GM12878 (cell line): ENCODE measurements at regions not wholly inside any gene's neighbourhood (a gene's known extent, or its start where the extent isn't known, plus 50 kb on each side); places are given as distances from the start of the nearest gene placed in this dataset.

ENCODE experiments used
- PBX3 ChIP-seq: IDR thresholded peaks from 2 replicates; pipeline ENCODE4 v1.6.1; 2011; ENCODE audit warnings: mild to moderate bottlenecking, low read depth, low read length, moderate library complexity; ENCODE audit not compliant: insufficient replicate concordance
- POLR2A ChIP-seq: IDR thresholded peaks from 2 replicates; pipeline ENCODE4 v1.6.1; 2011; ENCODE audit warnings: low read depth, mild to moderate bottlenecking, low read length
- RAD21 ChIP-seq: IDR thresholded peaks from 2 replicates; pipeline ENCODE4 v1.6.1; 2011; ENCODE audit warnings: mild to moderate bottlenecking, low read depth, low read length, moderate library complexity; ENCODE audit not compliant: insufficient read depth
- ZZZ3 ChIP-seq: IDR thresholded peaks from 2 replicates; pipeline ENCODE4 v1.6.1; 2011; ENCODE audit warnings: low read depth; ENCODE audit not compliant: control insufficient read depth, insufficient read length
- TF ChIP-seq, protein P1 (sequence below), 3 experiments: IDR thresholded peaks in 2 of 3; conservative IDR thresholded peaks in 1 of 3; 2 replicates each; pipeline ENCODE4 v1.5.1; 2011; ENCODE audit warnings: low read depth in 3 of 3, low read length in 3 of 3, mild to moderate bottlenecking in 3 of 3, control low read depth in 2 of 3, moderate library complexity in 2 of 3, inconsistent platforms in 1 of 3, mixed read lengths in 1 of 3; ENCODE audit not compliant: control insufficient read depth in 2 of 3, insufficient read depth in 1 of 3; ENCODE audit errors: extremely low read depth in 1 of 3

DNA sequence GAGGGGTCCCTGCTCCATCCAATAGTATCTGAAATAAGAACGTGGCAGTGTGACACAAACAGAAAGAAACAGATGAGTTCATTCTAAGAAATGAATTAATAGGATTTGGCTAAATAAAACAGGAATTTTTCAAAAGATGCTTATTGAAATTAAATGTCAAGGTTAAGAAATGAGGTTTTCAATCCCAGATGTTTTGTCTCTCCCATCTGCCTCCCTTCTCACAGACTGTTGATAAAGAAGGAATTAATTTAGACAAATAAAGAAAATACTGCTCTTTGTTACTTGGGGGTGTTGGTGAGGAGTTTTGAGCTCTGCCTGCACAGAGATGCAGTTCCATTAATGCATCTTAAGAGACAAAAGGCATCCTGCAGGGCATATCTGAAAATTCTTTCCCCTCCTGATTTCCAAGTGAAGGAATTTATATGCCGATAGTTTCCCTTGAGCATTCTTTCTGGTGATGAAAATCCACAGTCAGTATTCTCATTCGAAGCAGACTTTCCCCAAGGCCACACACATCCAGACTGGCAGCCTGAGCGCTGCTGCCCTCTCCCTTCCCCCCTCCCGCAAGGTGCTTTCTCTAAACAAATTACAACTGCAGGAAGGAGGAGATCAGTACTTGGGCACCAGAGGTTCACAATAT lies 385.4 kb upstream of the RND3 start:
- TF ChIP-seq PBX3 (no peak), POLR2A (no peak), RAD21 (no peak), ZZZ3 (no peak)
- TF ChIP-seq, protein P1, sequence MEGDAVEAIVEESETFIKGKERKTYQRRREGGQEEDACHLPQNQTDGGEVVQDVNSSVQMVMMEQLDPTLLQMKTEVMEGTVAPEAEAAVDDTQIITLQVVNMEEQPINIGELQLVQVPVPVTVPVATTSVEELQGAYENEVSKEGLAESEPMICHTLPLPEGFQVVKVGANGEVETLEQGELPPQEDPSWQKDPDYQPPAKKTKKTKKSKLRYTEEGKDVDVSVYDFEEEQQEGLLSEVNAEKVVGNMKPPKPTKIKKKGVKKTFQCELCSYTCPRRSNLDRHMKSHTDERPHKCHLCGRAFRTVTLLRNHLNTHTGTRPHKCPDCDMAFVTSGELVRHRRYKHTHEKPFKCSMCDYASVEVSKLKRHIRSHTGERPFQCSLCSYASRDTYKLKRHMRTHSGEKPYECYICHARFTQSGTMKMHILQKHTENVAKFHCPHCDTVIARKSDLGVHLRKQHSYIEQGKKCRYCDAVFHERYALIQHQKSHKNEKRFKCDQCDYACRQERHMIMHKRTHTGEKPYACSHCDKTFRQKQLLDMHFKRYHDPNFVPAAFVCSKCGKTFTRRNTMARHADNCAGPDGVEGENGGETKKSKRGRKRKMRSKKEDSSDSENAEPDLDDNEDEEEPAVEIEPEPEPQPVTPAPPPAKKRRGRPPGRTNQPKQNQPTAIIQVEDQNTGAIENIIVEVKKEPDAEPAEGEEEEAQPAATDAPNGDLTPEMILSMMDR (IDR thresholded peaks at IDR 0.05 in 2 of 3, conservative IDR thresholded peaks at IDR 0.05 in 1 of 3; ENCODE audit: control insufficient read depth in 2 of 3, extremely low read depth in 1 of 3, insufficient read depth in 1 of 3, low read depth in 3 of 3, low read length in 3 of 3), result no peak
